GM21528 (cell line): ENCODE measurements at regions not wholly inside any gene's neighbourhood (a gene's known extent, or its start where the extent isn't known, plus 50 kb on each side); places are given as distances from the start of the nearest gene placed in this dataset.
"Not testable (repeated sequence)": the region's sequence is repeated elsewhere in the genome, so short reads cannot be mapped to it uniquely, and the experiment has no call there.

Experiments
- ATAC-seq: cut with Tn5 transposase; IDR thresholded peaks from one replicate; pipeline ENCODE4 v1.9.1; 2021; ENCODE audit warnings: mild to moderate bottlenecking, moderate library complexity; ENCODE audit not compliant: unreplicated experiment, low FRiP score

GRCh38 chr22:22697377-22698117 lies 53.1 kb downstream of the GGTLC2 start:
- no peak for ATAC-seq

- ATAC-seq: no peak
Measured at GRCh38 chr22:22698263-22698750, 53.9 kb downstream of the GGTLC2 start.

- no peak for ATAC-seq
Measured at GRCh38 chr22:22700631-22701030, 56.2 kb downstream of the GGTLC2 start.

- not testable (repeated sequence) for ATAC-seq
Measured at GRCh38 chr22:22701557-22701956, 57.1 kb downstream of the GGTLC2 start.

GRCh38 chr22:22702237-22703202 lies 58.1 kb downstream of the GGTLC2 start:
- no peak for ATAC-seq

GRCh38 chr22:22703203-22703570 lies 58.8 kb downstream of the GGTLC2 start:
- ATAC-seq: no peak

GRCh38 chr22:22703715-22704114 lies 59.3 kb downstream of the GGTLC2 start:
- no peak for ATAC-seq

- ATAC-seq: no peak
Measured at GRCh38 chr22:22704156-22704946, 59.9 kb downstream of the GGTLC2 start.

GRCh38 chr22:22705328-22706100 lies 61.1 kb downstream of the GGTLC2 start:
- no peak for ATAC-seq

- no peak for ATAC-seq
Measured at GRCh38 chr22:22706253-22706915, 62.0 kb downstream of the GGTLC2 start.

GRCh38 chr22:22709719-22710445 lies 65.5 kb downstream of the GGTLC2 start:
- ATAC-seq: no peak

GRCh38 chr22:22710719-22711531 lies 66.5 kb downstream of the GGTLC2 start:
- no peak for ATAC-seq

- no peak for ATAC-seq
Measured at GRCh38 chr22:22711532-22711913, 67.1 kb downstream of the GGTLC2 start.

GRCh38 chr22:22712092-22712658 lies 67.8 kb downstream of the GGTLC2 start:
- ATAC-seq: no peak

- no peak for ATAC-seq
Measured at GRCh38 chr22:22712666-22713365, 68.4 kb downstream of the GGTLC2 start.

- ATAC-seq: no peak
Measured at GRCh38 chr22:22713416-22713815, 69.0 kb downstream of the GGTLC2 start.
